ENCODE measurements at regions not wholly inside any gene's neighbourhood (a gene's known extent, or its start where the extent isn't known, plus 50 kb on each side); places are given as distances from the start of the nearest gene placed in this dataset.

GRCh38 chrX:138859421-138859820 is 147.9 kb upstream of the FGF13 start:
- TF ChIP-seq POLR2A (IDR thresholded peaks at IDR 0.05) = no peak
- no peak for TF ChIP-seq CTCF (IDR thresholded peaks at IDR 0.05)

All from Peyer's patch (tissue), 4 donors.